Nephron (organoid): ENCODE measurements at regions not wholly inside any gene's neighbourhood (a gene's known extent, or its start where the extent isn't known, plus 50 kb on each side); places are given as distances from the start of the nearest gene placed in this dataset.

Experiments used
- H3K27ac Mint-ChIP-seq, 3 experiments: 2 replicates each; pipeline ENCODE4 v1.8.0; 2020; ENCODE audit warnings: mixed read lengths in 3 of 3, mild to moderate bottlenecking in 2 of 3, moderate library complexity in 1 of 3
- H3K27me3 Mint-ChIP-seq: 2 replicates; pipeline ENCODE4 v1.8.0; 2021; ENCODE audit warnings: low read depth, mild to moderate bottlenecking, moderate library complexity, mixed read lengths
- H3K36me3 Mint-ChIP-seq: 2 replicates; pipeline ENCODE4 v1.8.0; 2020; ENCODE audit warnings: low read depth, mixed read lengths
- H3K4me1 Mint-ChIP-seq: 2 replicates; pipeline ENCODE4 v1.8.0; 2020; ENCODE audit warnings: mixed read lengths
- H3K4me3 Mint-ChIP-seq, 3 experiments: 2 replicates each; pipeline ENCODE4 v1.8.0; 2020; ENCODE audit warnings: mild to moderate bottlenecking in 3 of 3, mixed read lengths in 3 of 3, moderate library complexity in 2 of 3
- H3K9me3 Mint-ChIP-seq: 2 replicates; pipeline ENCODE4 v1.8.0; 2020; ENCODE audit warnings: mixed read lengths
- CTCF ChIP-seq, 3 experiments: fragments of 200-600 bp; sonication (generic); IDR thresholded peaks; one replicate each; pipeline ENCODE4 v1.5.0; 2021; ENCODE audit warnings: antibody characterized with exemption in 3 of 3; ENCODE audit not compliant: unreplicated experiment in 3 of 3

GRCh38 chr2:19416083-19416482, 57.7 kb upstream of the OSR1 start:
- Mint-ChIP-seq H3K27me3 (no peaks in the 10 kb centered on the region), H3K4me1 (peaks cover 19% of the 10 kb centered on the region), H3K4me3 (no peak overlapping the region), H3K27ac (peak overlapping the region in 1 of 3 experiments; percentile 12), H3K9me3 (no peaks in the 10 kb centered on the region), H3K36me3 (no peaks in the 10 kb centered on the region)
- no peak for TF ChIP-seq CTCF (IDR thresholded peaks at IDR 0.05; ENCODE audit: unreplicated experiment in 3 of 3)

- Mint-ChIP-seq H3K9me3 (no peaks in the 10 kb centered on the region), H3K4me3 (no peak overlapping the region), H3K36me3 (no peaks in the 10 kb centered on the region), H3K4me1 (no peaks in the 10 kb centered on the region), H3K27ac (no peak overlapping the region), H3K27me3 (no peaks in the 10 kb centered on the region)
- TF ChIP-seq CTCF (IDR thresholded peaks at IDR 0.05; ENCODE audit: unreplicated experiment in 3 of 3), result no peak
Observed at GRCh38 chr2:19409046-19409445, 50.6 kb upstream of the OSR1 start.

- H3K36me3 Mint-ChIP-seq, result no peaks in the 10 kb centered on the region
- no peaks in the 10 kb centered on the region for H3K4me1 Mint-ChIP-seq
- no peaks in the 10 kb centered on the region for H3K9me3 Mint-ChIP-seq
- H3K27ac Mint-ChIP-seq, result no peak overlapping the region
- H3K4me3 Mint-ChIP-seq, result no peak overlapping the region
- H3K27me3 Mint-ChIP-seq, result no peaks in the 10 kb centered on the region
- no peak for TF ChIP-seq CTCF (IDR thresholded peaks at IDR 0.05; ENCODE audit: unreplicated experiment in 3 of 3)
Observed at GRCh38 chr2:19408592-19408991, 50.2 kb upstream of the OSR1 start.
